Germinal center (tissue), 1 donor: ENCODE measurements at regions not wholly inside any gene's neighbourhood (a gene's known extent, or its start where the extent isn't known, plus 50 kb on each side); places are given as distances from the start of the nearest gene placed in this dataset.

Source experiments
- DNase-seq: peaks from one replicate; pipeline ENCODE4 v3.0.0; 2012; ENCODE audit warnings: mixed read lengths, low spot score

GRCh38 chr5:98454407-98454806 lies 319.1 kb upstream of the RGMB start:
- DNase-seq = no peak

- DNase-seq = no peak
Measured at GRCh38 chr5:98454904-98455303, 318.6 kb upstream of the RGMB start.

GRCh38 chr5:98455665-98456064 lies 317.8 kb upstream of the RGMB start:
- no peak for DNase-seq

GRCh38 chr5:98458004-98458403 lies 315.5 kb upstream of the RGMB start:
- DNase-seq = no peak

- no peak for DNase-seq
Measured at GRCh38 chr5:98458726-98459125, 314.7 kb upstream of the RGMB start.

- no peak for DNase-seq
Measured at GRCh38 chr5:98460536-98460935, 312.9 kb upstream of the RGMB start.

GRCh38 chr5:98461485-98461884 lies 312.0 kb upstream of the RGMB start:
- no peak for DNase-seq

- no peak for DNase-seq
Measured at GRCh38 chr5:98463222-98463621, 310.2 kb upstream of the RGMB start.

GRCh38 chr5:98463676-98464075 lies 309.8 kb upstream of the RGMB start:
- no peak for DNase-seq

GRCh38 chr5:98464737-98465330 lies 308.6 kb upstream of the RGMB start:
- no peak for DNase-seq

- no peak for DNase-seq
Measured at GRCh38 chr5:98468188-98468869, 305.1 kb upstream of the RGMB start.

GRCh38 chr5:98470747-98471146 lies 302.7 kb upstream of the RGMB start:
- DNase-seq = no peak

- DNase-seq = no peak
Measured at GRCh38 chr5:98471458-98471857, 302.0 kb upstream of the RGMB start.

GRCh38 chr5:98474216-98474615 lies 299.2 kb upstream of the RGMB start:
- no peak for DNase-seq

GRCh38 chr5:98474782-98475181 lies 298.7 kb upstream of the RGMB start:
- no peak for DNase-seq

- no peak for DNase-seq
Measured at GRCh38 chr5:98482321-98483300, 290.9 kb upstream of the RGMB start.

- DNase-seq = no peak
Measured at GRCh38 chr5:98483301-98483685, 290.2 kb upstream of the RGMB start.

- DNase-seq = no peak
Measured at GRCh38 chr5:98489021-98489420, 284.4 kb upstream of the RGMB start.

GRCh38 chr5:98490348-98490747 lies 283.1 kb upstream of the RGMB start:
- DNase-seq = no peak

GRCh38 chr5:98492258-98492657 lies 281.2 kb upstream of the RGMB start:
- no peak for DNase-seq

GRCh38 chr5:98497418-98497817 lies 276.0 kb upstream of the RGMB start:
- DNase-seq = no peak

GRCh38 chr5:98498028-98498427 lies 275.4 kb upstream of the RGMB start:
- DNase-seq = no peak

GRCh38 chr5:98499892-98500291 lies 273.6 kb upstream of the RGMB start:
- DNase-seq = no peak
